ENCODE measurements at regions not wholly inside any gene's neighbourhood (a gene's known extent, or its start where the extent isn't known, plus 50 kb on each side); places are given as distances from the start of the nearest gene placed in this dataset.

GRCh38 chr3:170734735-170735065, 135.3 kb downstream of the RPL22L1 start:
- CTCF ChIA-PET, result interaction anchor here (0.9 to 1.6 kb wide), 6 partner anchors 10 to 324 kb away, joined by 3 to 5 read pairs (median 4); no protein-coding TSS in a partner anchor
- TF ChIP-seq, protein P1, sequence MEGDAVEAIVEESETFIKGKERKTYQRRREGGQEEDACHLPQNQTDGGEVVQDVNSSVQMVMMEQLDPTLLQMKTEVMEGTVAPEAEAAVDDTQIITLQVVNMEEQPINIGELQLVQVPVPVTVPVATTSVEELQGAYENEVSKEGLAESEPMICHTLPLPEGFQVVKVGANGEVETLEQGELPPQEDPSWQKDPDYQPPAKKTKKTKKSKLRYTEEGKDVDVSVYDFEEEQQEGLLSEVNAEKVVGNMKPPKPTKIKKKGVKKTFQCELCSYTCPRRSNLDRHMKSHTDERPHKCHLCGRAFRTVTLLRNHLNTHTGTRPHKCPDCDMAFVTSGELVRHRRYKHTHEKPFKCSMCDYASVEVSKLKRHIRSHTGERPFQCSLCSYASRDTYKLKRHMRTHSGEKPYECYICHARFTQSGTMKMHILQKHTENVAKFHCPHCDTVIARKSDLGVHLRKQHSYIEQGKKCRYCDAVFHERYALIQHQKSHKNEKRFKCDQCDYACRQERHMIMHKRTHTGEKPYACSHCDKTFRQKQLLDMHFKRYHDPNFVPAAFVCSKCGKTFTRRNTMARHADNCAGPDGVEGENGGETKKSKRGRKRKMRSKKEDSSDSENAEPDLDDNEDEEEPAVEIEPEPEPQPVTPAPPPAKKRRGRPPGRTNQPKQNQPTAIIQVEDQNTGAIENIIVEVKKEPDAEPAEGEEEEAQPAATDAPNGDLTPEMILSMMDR (IDR thresholded peaks at IDR 0.05; ENCODE audit: insufficient read depth, low read length, missing control alignments), result no peak
- POLR2A ChIA-PET, result no interaction called here
- DNase-seq (ENCODE audit: low read depth, low spot score), result no peak
- no peak overlapping the region for H3K4me3 ChIP-seq (ENCODE audit: low read depth, low read length)

DNA sequence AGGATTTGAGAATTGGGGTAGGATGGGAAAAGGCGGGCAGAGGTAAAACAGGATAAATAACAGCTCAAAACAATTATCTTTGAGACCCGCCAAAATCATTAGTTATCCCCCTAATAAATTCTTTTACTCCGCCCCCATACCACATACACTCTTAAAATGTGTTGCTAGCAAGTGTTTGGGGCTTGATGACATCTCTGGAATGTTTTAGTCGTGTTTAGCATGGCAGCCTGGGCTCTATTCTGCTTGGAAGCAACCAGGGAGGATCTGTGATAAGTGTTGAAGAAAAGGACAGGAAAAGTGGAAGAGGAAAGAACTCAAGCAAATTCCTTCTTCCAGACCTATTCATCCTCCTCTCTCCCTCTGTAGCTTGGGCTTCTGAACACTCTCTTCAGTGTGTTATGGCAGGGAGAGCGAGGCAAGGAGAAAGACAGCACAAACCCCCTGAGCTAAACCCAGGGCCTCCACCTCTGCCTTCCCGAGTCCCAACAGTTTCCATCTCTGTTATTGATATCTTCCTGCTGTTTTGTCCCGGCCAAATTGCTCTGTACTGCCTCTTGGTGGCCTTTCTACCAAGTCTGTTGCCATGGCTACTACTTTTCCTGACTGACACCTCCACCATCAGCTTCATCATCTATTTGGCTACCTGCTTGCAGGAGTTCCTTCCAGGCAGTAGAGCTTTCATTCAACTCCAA, 135.8 kb downstream of the RPL22L1 start:
- ChIA-PET CTCF (interaction anchor here (1.0 to 1.8 kb wide), 8 partner anchors 9 to 323 kb away, joined by 3 to 6 read pairs (median 4); no protein-coding TSS in a partner anchor), POLR2A (no interaction called here)
- no peak for DNase-seq (ENCODE audit: low read depth, low spot score)
- TF ChIP-seq, protein P1 (IDR thresholded peaks at IDR 0.05; ENCODE audit: insufficient read depth, low read length, missing control alignments), result no peak
- no peak overlapping the region for H3K4me3 ChIP-seq (ENCODE audit: low read depth, low read length)

DNA sequence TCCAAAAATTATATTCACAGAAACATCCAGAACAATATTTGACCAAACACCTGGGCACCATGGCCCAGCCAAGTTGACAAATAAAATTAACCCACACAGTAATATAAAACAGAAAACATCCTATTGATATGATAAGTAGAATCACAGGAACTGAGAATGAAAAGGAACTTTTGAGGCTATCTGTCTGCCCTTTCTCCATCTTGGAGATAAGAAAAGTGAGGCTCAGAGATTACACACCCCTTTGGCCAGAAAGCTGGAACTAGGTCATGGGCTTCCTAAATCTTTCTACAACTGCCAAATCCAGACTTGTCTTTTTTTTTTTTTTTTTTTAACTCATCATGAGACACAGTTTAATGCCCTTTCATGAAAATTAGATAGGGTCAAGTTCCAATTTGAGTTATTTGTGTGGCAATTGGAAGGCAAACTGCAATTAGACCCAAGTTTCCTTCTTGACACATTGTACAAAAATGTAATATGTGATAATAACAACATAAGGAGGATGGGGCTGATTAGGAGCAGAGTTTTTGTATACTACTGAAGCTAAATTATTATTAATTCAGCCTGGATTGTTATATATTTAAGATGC, 137.2 kb downstream of the RPL22L1 start:
- TF ChIP-seq, protein P1 (IDR thresholded peaks at IDR 0.05; ENCODE audit: insufficient read depth, low read length, missing control alignments), result no peak
- H3K4me3 ChIP-seq (ENCODE audit: low read depth, low read length), result no peak overlapping the region
- ChIA-PET POLR2A (no interaction called here), CTCF (interaction anchor here (0.6 to 1.8 kb wide), 3 partner anchors 79 to 319 kb away, joined by 3 to 6 read pairs (median 3); no protein-coding TSS in a partner anchor)
- DNase-seq (ENCODE audit: low read depth, low spot score), result no peak

- DNase-seq (ENCODE audit: low read depth, low spot score), result no peak
- TF ChIP-seq, protein P1 (IDR thresholded peaks at IDR 0.05; ENCODE audit: insufficient read depth, low read length, missing control alignments), result no peak
- CTCF ChIA-PET, result interaction anchor here (0.8 to 4.2 kb wide), 6 partner anchors 10 to 80 kb away, joined by 3 to 36 read pairs (median 3); no protein-coding TSS in a partner anchor
- H3K4me3 ChIP-seq (ENCODE audit: low read depth, low read length), result no peak overlapping the region
- POLR2A ChIA-PET, result interaction anchor here (0.5 kb wide), 1 partner anchor 19 kb away, joined by 3 read pairs; no protein-coding TSS in a partner anchor
These were observed 138.7 kb downstream of the RPL22L1 start for GRCh38 chr3:170731281-170731680.

- ChIA-PET CTCF (interaction anchor here (0.8 to 4.2 kb wide), 7 partner anchors 8 to 316 kb away, joined by 3 to 36 read pairs (median 5); no protein-coding TSS in a partner anchor), POLR2A (no interaction called here)
- no peak overlapping the region for H3K4me3 ChIP-seq (ENCODE audit: low read depth, low read length)
- TF ChIP-seq, protein P1 (IDR thresholded peaks at IDR 0.05; ENCODE audit: insufficient read depth, low read length, missing control alignments), result no peak
- DNase-seq (ENCODE audit: low read depth, low spot score), result no peak
These were observed 139.8 kb downstream of the RPL22L1 start for GRCh38 chr3:170730071-170730812.

DNA sequence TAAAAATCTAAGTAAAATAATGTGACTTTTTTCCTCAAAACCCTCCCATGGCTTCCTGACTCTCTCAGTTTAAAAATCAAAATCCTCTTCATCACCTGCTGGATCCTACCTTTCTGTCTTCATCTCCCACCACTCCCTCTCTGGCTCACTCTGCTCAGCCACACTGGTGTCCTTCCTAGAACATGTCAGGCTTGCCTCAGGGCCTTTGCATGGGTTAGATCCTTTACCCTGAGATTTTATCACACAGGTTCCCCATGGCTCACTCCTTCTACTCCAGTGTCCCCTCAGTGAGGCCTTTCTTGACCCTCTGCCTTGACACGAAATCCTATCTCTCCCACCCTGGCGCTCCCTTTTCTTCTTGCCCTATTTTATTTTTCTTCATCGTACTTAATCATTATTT, 141.8 kb downstream of the RPL22L1 start:
- TF ChIP-seq, protein P1 (IDR thresholded peaks at IDR 0.05; ENCODE audit: insufficient read depth, low read length, missing control alignments), result no peak
- ChIA-PET CTCF (interaction anchor here (0.7 to 4.2 kb wide), 2 partner anchors 83 to 306 kb away, joined by 3 to 36 read pairs; no protein-coding TSS in a partner anchor), POLR2A (no interaction called here)

More for the DNA sequence above, 141.8 kb downstream of the RPL22L1 start:
- DNase-seq (ENCODE audit: low read depth, low spot score), result no peak
- no peak overlapping the region for H3K4me3 ChIP-seq (ENCODE audit: low read depth, low read length)
